Activated naive CD8-positive, alpha-beta T cell treated with anti-CD3 and anti-CD28 coated beads for 36 hours (primary cell): ENCODE measurements at regions not wholly inside any gene's neighbourhood (a gene's known extent, or its start where the extent isn't known, plus 50 kb on each side); places are given as distances from the start of the nearest gene placed in this dataset.

Experiments used
- DNase-seq: peaks from one replicate; pipeline ENCODE4 v3.0.0; 2021
- H3K27ac Mint-ChIP-seq: one replicate; pipeline ENCODE4 v1.8.0; 2022; ENCODE audit warnings: mild to moderate bottlenecking, moderate library complexity, mixed read lengths
- H3K27me3 Mint-ChIP-seq: one replicate; pipeline ENCODE4 v1.8.0; 2022; ENCODE audit warnings: mild to moderate bottlenecking, mixed read lengths
- H3K36me3 Mint-ChIP-seq: one replicate; pipeline ENCODE4 v1.8.0; 2021; ENCODE audit warnings: mild to moderate bottlenecking, mixed read lengths
- H3K4me1 Mint-ChIP-seq: one replicate; pipeline ENCODE4 v1.8.0; 2021; ENCODE audit warnings: mixed read lengths
- H3K4me3 Mint-ChIP-seq: one replicate; pipeline ENCODE4 v1.8.0; 2022; ENCODE audit warnings: mild to moderate bottlenecking, moderate library complexity, mixed read lengths
- H3K9me3 Mint-ChIP-seq: one replicate; pipeline ENCODE4 v1.8.0; 2022; ENCODE audit warnings: mixed read lengths

DNA sequence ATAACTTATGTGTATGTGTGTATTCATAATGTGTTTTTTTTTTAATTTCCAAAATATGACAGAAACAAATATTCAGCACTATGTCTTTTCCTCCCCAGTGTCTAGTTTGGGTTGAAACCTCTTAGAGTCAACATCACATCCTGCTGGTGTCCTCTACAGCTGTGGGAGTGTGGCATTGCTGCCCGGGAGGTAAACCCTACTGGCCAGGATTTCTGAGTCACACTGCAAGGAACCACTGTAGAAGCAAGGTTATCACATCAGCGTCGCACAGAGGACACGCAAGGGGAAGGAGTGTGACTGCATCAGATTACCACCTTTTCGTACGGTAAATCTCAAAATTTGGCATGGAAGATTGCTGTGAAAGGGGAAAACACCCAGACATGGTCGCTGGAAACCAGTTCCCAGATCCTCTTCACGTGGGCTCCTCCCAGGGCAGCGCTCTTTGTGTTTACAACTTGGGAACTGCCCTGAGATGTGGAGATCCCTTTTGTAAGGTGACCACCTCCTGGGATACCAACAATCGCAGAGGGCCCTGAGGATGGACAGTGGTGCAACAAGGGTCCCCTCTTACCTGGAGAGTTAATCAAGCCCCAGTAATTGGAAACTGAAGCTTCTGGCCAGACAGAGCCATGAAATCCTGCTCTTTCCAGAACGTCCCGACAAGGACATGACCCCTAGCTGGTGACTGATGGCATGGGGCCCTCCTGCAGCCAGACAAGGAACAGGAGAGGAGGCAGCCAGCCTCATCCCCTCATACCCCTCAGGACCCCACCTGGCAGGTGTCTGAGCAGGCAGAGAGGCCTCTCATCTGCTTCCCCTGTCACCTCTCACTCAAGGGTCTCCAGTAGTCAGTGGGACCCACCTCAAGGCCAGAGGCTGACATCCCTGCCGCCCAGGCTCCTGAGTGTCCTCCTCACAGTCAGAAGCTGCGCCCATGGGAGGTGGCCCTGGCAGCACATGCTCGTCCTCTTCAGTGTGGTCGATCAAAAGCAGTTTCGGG lies 194.7 kb downstream of the MED10 start:
- Mint-ChIP-seq H3K27ac (no peak overlapping the region), H3K4me3 (no peak overlapping the region), H3K9me3 (no peaks in the 10 kb centered on the region), H3K36me3 (peaks cover 4% of the 10 kb centered on the region), H3K27me3 (peaks cover 10% of the 10 kb centered on the region), H3K4me1 (no peaks in the 10 kb centered on the region)
- DNase-seq = no peak

DNA sequence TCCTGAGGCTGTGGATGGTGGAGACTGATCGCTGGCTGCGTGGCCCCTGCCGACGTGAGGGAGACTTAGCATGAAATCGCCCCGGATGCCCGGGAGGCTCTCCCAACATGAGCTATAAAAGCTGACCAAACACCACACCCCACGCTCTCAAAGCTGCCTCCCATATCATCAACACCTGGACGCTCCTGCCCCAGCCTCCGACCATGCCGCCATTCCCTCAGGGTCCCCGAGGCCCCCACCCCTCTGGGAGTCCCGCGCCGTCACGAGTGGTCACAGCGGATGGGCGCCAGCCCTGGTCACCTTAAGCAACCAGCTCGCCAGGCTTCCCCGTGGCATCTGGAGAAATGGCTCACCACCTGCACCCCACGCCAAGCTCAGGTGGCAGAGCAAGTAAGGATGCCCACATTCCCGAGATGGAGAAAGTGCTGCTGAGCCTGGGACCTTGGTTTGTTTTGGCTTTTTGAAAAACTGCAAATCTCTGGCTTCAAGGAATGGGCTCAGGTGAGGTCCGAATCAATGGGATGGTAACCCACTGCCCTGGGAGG lies 196.0 kb downstream of the MED10 start:
- Mint-ChIP-seq H3K4me3 (no peak overlapping the region), H3K27me3 (peaks cover 10% of the 10 kb centered on the region), H3K27ac (no peak overlapping the region), H3K4me1 (no peaks in the 10 kb centered on the region), H3K9me3 (no peaks in the 10 kb centered on the region), H3K36me3 (peaks cover 4% of the 10 kb centered on the region)
- no peak for DNase-seq

DNA sequence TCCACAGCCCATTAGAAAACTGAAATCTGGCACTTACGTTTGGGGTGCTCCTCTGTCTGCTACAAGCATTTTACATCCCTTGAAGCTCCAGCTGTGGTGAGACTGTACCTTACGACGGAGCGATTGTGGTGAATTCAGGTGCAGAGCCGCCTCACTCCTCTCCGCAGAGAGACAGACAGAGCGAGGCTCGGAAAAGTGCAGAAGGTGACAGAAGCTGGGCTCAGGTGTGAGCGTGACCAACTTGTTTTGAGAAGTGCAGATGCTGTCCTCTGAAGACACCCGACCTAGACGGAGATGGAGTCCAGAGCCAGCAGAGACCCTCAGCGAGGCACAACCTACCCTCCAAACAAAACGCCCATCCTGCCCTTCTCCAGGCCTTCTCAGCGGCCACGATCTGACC lies 196.5 kb downstream of the MED10 start:
- DNase-seq = no peak
- H3K27ac Mint-ChIP-seq = no peak overlapping the region
- no peaks in the 10 kb centered on the region for H3K9me3 Mint-ChIP-seq
- no peaks in the 10 kb centered on the region for H3K4me1 Mint-ChIP-seq
- H3K4me3 Mint-ChIP-seq = no peak overlapping the region
- peaks cover 10% of the 10 kb centered on the region for H3K27me3 Mint-ChIP-seq
- H3K36me3 Mint-ChIP-seq = peaks cover 4% of the 10 kb centered on the region

DNA sequence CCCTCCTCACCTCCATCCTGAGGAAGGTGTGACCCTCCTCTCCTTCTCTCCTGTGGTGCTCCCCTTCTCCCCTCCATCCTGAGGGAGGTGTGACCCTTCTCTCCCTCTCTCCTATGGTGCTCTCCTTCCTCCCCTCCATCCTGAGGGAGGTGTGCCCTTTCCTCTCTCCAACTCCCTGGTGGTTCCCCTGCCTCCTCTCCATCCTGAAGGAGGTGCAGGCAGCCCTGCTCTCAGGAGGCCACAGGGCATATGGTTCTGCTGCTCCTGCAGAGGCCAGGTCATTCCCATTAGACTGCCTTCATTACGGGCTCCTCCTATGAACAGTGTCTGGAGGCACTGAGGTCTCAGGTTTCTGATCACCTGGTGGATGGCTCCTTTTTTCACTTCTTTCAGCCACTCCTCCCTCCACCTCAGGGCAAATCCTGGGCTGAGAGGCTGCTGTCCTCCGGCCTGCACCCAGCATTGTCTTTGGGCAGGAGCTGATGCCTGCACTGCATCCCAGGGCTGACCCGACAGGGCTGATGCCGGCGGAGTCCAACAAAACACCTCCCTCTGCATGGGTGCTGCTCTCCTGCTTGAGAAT lies 197.1 kb downstream of the MED10 start:
- DNase-seq = no peak
- H3K4me3 Mint-ChIP-seq = no peak overlapping the region
- H3K4me1 Mint-ChIP-seq = no peaks in the 10 kb centered on the region
- H3K36me3 Mint-ChIP-seq = peaks cover 4% of the 10 kb centered on the region
- H3K9me3 Mint-ChIP-seq = no peaks in the 10 kb centered on the region
- H3K27me3 Mint-ChIP-seq = peaks cover 10% of the 10 kb centered on the region
- no peak overlapping the region for H3K27ac Mint-ChIP-seq

DNA sequence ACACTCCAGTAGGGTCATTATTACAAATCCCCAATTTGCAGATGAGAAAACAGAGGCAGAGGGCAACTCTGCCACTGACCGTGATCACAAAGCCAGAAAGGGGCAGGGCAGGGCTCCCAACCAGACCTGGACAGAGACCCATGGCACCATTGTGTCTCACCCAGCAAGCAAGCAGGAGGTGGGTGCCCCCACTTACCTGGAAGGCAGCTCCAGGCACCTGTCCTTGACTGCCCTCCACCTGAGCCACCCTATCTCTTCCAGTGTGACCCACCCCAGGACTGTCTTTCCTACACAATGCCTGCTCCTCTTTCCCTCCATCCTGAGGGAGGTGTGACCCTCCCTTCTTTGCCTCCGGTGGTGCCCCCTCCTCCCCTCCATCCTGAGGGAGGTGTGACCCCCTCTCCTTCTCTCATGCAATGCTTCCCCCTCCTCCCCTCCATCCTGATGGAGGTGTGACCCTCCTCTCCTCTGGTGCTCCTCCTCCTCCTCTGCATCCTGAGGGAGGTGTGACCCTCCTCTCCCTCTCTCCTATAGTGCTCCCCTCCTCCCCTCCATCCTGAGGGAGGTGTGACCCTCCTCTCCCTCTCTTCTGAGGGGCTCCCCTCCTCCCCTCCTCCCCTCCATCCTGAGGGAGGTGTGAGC lies 198.0 kb downstream of the MED10 start:
- no peak for DNase-seq
- Mint-ChIP-seq H3K36me3 (peaks cover 4% of the 10 kb centered on the region), H3K27ac (no peak overlapping the region), H3K27me3 (peaks cover 8% of the 10 kb centered on the region), H3K4me1 (no peaks in the 10 kb centered on the region), H3K4me3 (no peak overlapping the region), H3K9me3 (no peaks in the 10 kb centered on the region)

DNA sequence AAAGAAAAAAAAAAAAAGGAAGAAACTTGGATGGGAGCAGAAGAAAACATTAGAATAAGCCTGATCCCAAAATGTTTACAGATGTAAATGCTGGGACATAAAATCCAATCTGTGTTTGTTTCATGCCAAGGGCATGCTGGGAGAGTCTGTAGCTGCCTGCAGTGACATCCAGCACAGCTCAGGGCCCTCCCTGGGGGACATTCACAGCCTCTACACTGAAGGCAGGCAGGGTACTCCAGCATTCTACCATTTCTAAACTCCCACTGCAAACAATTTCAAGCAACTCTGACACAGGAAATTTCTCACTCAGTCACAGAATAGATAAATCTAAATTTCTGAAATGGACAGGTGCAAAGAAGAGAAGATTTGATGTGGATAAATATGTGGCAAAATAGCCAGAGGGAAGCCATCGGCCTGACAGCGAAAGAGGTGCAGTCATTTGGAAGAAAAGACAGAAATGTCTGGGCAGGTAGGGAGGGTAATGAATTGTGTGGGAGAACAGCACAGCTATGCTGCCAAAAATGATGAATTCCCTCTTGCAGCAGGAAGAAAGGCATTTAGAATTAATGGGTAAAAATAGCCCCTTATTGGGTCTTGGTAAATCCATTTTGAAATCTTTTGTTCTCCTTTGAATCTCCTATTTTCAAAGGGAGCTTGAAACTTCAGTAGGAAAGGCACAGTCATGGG lies 199.4 kb downstream of the MED10 start:
- Mint-ChIP-seq H3K9me3 (no peaks in the 10 kb centered on the region), H3K4me1 (no peaks in the 10 kb centered on the region), H3K27me3 (peaks cover 6% of the 10 kb centered on the region), H3K27ac (no peak overlapping the region), H3K4me3 (no peak overlapping the region), H3K36me3 (peaks cover 4% of the 10 kb centered on the region)
- DNase-seq = no peak

DNA sequence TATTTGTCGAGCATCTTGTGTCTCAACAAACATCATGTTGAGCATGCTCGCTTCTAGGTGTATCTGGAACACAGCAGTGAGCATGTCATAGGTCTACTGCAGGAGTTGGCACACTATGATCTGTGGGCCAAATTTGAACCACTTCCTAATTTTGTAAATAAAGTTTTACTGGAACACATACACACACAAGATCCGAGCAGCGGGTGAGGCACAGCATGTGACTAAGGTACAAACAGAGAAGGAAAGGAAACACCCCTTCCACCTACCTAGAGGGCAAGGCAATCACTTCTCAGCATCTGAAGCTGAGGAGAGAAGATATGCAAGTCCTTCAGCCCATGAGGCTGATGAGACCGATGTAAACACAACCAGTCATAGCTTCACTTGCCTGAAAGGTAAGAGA lies 200.4 kb downstream of the MED10 start:
- no peak for DNase-seq
- H3K36me3 Mint-ChIP-seq = peaks cover 4% of the 10 kb centered on the region
- peaks cover 6% of the 10 kb centered on the region for H3K27me3 Mint-ChIP-seq
- H3K4me1 Mint-ChIP-seq = no peaks in the 10 kb centered on the region
- no peak overlapping the region for H3K4me3 Mint-ChIP-seq
- no peak overlapping the region for H3K27ac Mint-ChIP-seq
- H3K9me3 Mint-ChIP-seq = no peaks in the 10 kb centered on the region

DNA sequence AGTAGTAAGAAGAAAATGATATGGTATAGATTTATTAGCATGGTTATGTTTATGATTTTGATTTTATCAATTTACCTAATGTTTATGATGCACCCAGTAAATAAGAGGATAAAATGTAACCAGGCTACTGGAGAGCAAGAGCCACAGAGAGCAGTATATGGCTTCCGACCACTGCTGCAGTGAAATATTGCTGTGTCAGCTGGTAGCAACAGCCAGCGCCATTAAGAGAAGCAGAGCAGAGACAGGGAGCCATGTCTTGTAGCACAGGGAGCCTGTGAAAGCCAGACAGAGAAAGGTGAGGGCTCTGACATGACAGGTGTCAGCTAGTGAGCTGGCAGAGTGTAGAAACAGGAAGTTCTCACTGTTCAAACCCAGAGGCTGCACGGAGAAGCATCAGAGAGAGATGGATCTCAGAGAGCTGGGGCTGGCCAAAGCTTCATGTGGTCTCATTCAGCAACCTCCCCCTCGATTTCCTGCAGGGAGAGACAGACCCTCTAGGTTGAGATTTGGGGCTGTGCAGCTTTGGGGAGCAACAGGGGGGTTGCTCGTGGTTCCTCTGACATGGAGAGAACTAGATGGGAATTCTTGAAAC lies 202.1 kb downstream of the MED10 start:
- H3K27ac Mint-ChIP-seq = no peak overlapping the region
- no peak for DNase-seq
- no peaks in the 10 kb centered on the region for H3K9me3 Mint-ChIP-seq
- H3K4me1 Mint-ChIP-seq = no peaks in the 10 kb centered on the region
- peaks cover 2% of the 10 kb centered on the region for H3K27me3 Mint-ChIP-seq
- no peak overlapping the region for H3K4me3 Mint-ChIP-seq
- H3K36me3 Mint-ChIP-seq = peaks cover 3% of the 10 kb centered on the region

DNA sequence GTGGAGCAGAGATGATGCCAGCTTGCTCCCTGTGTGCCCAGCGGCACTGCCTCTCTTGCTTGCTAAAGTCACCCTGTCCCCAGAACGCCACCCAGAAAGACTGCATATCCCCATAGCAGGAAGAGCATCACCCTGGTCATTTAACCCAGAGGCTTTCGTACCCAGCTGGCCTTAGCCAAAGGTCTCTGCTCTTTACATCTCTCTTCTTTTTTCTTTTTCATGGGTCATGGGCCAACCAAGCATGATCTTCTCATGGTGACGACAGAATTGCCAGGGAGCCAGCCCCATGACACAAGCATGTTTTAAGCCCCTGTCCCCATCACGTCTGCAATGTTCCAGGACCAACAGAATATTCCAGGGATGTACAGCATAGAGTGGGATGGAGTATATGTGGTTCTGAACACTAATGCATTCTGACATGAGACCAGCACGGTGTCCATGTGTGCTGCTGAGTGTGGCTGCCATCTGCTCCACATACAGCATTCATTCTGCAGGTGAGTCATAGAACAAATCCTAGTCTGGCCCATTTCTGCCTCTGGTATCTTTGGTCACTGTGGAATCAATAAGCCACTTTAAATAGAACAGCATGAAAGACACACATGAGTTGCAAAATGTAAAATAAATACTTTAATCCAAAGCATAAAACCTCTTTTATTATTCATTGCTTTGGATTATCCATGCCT lies 203.0 kb downstream of the MED10 start:
- Mint-ChIP-seq H3K4me3 (no peak overlapping the region), H3K4me1 (no peaks in the 10 kb centered on the region), H3K27me3 (peaks cover 6% of the 10 kb centered on the region), H3K36me3 (no peaks in the 10 kb centered on the region), H3K27ac (no peak overlapping the region), H3K9me3 (no peaks in the 10 kb centered on the region)
- DNase-seq = no peak

DNA sequence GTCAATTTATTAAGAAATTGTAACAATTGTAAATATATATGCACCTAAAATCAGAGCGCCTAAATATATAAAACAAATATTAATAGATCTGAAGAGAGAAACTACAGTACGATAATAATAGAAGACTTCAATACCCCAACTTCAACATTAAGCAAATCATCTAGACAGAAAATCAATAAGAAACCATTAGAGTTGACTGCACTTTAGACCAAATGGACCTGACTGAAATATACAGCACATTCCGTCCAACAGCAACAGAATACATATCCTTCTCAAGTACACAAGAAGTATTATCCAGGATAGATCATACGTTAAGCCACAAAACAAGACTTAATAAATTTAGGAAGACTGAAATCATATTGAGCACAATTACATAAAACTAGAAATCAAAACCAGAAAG lies 208.7 kb downstream of the MED10 start:
- H3K4me1 Mint-ChIP-seq = no peaks in the 10 kb centered on the region
- H3K9me3 Mint-ChIP-seq = peaks cover 2% of the 10 kb centered on the region
- H3K27me3 Mint-ChIP-seq = peaks cover 27% of the 10 kb centered on the region
- no peaks in the 10 kb centered on the region for H3K36me3 Mint-ChIP-seq
- H3K4me3 Mint-ChIP-seq = no peak overlapping the region
- DNase-seq = no peak
- H3K27ac Mint-ChIP-seq = no peak overlapping the region

DNA sequence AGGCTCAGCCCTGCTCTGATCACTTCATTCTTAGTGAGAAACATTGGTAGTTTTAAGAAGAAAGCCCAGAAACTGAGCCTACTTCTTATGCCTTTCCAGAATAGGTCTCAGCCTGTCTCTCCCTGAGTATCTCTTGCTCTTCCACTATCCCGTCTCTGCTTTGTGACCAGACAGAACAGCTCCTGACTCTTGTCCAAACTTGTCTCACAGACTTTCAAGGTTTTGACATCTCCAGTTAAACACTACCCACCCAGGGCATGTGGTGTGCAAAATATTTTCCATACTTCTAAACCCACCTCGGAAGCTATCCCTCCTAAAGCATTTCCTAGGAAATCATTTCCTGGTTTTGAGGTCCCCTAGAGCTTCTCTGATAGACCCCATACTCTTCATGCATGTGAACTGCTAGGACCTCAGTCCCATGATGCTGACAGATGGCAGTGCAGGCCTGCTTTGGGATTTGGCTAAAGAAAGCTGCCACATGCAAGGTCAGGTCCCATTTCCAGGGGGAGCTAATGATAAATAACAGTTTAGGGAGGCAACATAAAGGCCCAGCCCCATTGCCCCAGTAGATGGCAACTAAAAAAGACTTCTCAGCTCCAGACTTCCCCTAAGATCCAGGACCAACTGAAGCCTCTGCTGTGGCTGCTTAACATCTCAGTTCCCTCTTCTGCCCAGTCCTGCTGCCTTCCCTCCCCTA lies 211.5 kb downstream of the MED10 start:
- no peak overlapping the region for H3K27ac Mint-ChIP-seq
- DNase-seq = no peak
- H3K4me1 Mint-ChIP-seq = no peaks in the 10 kb centered on the region
- H3K27me3 Mint-ChIP-seq = peaks cover 40% of the 10 kb centered on the region
- no peaks in the 10 kb centered on the region for H3K36me3 Mint-ChIP-seq
- H3K9me3 Mint-ChIP-seq = peaks cover 2% of the 10 kb centered on the region
- no peak overlapping the region for H3K4me3 Mint-ChIP-seq

DNA sequence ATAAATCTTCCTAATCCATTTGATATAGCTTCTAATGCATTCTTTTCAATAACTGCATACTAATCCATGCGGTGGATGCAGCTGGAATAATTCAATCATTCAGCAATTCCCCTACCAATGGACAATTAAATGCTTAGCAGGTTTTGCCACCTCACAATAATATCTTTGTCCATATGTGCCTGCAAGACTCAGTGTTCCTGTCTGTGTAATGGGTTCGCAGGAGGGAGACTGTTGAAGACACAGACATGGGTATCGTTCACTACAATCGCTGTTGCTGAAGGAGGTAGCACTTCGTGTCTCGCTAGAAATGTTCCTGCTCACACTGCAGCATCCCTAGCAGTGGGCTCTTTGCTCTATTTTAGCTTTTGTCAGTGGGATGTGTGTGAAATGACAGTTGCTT lies 214.4 kb downstream of the MED10 start:
- H3K4me3 Mint-ChIP-seq = no peak overlapping the region
- no peaks in the 10 kb centered on the region for H3K36me3 Mint-ChIP-seq
- H3K9me3 Mint-ChIP-seq = no peaks in the 10 kb centered on the region
- no peaks in the 10 kb centered on the region for H3K4me1 Mint-ChIP-seq
- H3K27me3 Mint-ChIP-seq = peaks cover 29% of the 10 kb centered on the region
- H3K27ac Mint-ChIP-seq = no peak overlapping the region
- no peak for DNase-seq

DNA sequence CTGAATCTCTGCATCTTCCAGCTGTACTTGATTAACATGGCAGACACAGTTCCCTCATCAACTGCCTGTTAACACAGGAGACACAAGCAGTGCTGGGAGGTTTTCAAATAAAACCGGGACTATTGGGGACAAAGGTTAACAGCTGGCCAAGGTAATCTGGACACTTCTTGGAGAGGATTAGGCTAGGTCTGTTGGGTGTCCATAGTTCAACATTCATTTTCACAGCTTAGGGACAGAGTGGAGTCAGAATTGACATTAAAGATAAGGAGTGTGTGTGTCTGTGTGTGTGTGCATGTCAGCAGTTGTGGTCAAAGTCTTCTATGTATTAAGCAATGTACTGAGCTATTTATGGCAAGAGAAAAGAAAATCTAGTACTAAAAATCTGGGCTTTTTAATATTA lies 216.2 kb downstream of the MED10 start:
- H3K4me3 Mint-ChIP-seq = no peak overlapping the region
- H3K27me3 Mint-ChIP-seq = peaks cover 26% of the 10 kb centered on the region
- DNase-seq = no peak
- H3K4me1 Mint-ChIP-seq = no peaks in the 10 kb centered on the region
- no peak overlapping the region for H3K27ac Mint-ChIP-seq
- H3K9me3 Mint-ChIP-seq = no peaks in the 10 kb centered on the region
- H3K36me3 Mint-ChIP-seq = no peaks in the 10 kb centered on the region

DNA sequence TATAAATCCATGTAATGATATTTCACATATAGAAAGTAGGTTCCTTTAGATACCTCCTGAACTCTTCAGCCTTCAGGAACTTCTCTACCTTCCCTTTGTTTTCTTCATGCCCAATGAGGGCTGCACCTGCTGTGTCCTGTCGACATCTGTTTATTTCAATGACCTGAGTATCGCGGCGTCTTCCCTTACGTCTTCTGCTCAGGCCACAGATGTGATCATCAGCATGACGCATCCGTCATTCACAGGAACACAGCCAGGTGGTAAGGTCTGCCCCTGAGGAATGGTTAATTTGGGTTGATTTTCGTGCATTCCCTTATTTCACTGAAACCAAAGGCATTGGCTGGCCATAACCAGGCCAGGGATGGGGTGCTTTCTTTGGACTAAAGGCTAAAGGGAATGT lies 217.1 kb downstream of the MED10 start:
- Mint-ChIP-seq H3K27me3 (peaks cover 25% of the 10 kb centered on the region), H3K4me1 (no peaks in the 10 kb centered on the region), H3K9me3 (no peaks in the 10 kb centered on the region)

More for the DNA sequence above, 217.1 kb downstream of the MED10 start:
- H3K27ac Mint-ChIP-seq = no peak overlapping the region
- no peak for DNase-seq
- H3K4me3 Mint-ChIP-seq = no peak overlapping the region
- no peaks in the 10 kb centered on the region for H3K36me3 Mint-ChIP-seq
